ENCODE measurements at regions not wholly inside any gene's neighbourhood (a gene's known extent, or its start where the extent isn't known, plus 50 kb on each side); places are given as distances from the start of the nearest gene placed in this dataset.

DNA sequence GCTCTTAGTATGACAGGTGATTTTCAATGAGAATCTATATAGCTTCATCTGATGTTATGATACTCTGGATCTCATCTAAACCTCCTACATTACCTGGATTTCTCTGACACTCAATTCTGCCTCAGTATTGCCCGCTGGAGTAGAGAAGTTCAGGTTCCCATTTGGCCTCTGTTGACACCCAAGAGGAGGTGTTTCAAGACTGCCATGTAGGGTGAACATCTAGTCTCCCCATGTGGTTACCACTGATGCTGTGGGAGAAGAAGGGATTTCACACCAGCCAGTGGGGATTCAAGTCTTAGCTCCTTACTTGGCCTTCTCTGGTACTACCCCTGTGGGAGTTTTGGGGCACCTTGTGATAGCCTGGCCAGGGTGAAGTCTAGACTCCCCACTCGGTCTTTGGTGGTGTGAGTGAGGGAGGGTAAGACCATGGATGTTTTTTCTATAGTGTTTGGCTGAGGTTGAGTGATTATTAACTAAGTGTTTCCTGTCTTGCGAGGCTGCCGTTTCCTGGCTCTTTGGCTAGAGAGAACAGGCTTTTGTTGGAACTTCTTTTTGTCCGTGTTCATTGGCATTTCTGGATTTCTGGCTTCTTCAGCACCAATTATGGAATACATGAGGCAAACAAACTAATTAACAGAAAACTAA, 90.7 kb downstream of the RHOU start (continued):
- TF ChIP-seq, protein P1, sequence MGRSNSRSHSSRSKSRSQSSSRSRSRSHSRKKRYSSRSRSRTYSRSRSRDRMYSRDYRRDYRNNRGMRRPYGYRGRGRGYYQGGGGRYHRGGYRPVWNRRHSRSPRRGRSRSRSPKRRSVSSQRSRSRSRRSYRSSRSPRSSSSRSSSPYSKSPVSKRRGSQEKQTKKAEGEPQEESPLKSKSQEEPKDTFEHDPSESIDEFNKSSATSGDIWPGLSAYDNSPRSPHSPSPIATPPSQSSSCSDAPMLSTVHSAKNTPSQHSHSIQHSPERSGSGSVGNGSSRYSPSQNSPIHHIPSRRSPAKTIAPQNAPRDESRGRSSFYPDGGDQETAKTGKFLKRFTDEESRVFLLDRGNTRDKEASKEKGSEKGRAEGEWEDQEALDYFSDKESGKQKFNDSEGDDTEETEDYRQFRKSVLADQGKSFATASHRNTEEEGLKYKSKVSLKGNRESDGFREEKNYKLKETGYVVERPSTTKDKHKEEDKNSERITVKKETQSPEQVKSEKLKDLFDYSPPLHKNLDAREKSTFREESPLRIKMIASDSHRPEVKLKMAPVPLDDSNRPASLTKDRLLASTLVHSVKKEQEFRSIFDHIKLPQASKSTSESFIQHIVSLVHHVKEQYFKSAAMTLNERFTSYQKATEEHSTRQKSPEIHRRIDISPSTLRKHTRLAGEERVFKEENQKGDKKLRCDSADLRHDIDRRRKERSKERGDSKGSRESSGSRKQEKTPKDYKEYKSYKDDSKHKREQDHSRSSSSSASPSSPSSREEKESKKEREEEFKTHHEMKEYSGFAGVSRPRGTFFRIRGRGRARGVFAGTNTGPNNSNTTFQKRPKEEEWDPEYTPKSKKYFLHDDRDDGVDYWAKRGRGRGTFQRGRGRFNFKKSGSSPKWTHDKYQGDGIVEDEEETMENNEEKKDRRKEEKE (IDR thresholded peaks at IDR 0.05): no peak
- TF ChIP-seq, protein P2, sequence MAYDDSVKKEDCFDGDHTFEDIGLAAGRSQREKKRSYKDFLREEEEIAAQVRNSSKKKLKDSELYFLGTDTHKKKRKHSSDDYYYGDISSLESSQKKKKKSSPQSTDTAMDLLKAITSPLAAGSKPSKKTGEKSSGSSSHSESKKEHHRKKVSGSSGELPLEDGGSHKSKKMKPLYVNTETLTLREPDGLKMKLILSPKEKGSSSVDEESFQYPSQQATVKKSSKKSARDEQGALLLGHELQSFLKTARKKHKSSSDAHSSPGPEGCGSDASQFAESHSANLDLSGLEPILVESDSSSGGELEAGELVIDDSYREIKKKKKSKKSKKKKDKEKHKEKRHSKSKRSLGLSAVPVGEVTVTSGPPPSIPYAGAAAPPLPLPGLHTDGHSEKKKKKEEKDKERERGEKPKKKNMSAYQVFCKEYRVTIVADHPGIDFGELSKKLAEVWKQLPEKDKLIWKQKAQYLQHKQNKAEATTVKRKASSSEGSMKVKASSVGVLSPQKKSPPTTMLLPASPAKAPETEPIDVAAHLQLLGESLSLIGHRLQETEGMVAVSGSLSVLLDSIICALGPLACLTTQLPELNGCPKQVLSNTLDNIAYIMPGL (CRISPR knock-in tag; IDR thresholded peaks at IDR 0.05; ENCODE audit: borderline replicate concordance in 1 of 2, low read depth in 1 of 2): peak in 1 of 2 experiments; percentile 32; a peak in 1 of 4 replicates
- TF ChIP-seq HNRNPUL1 (IDR thresholded peaks at IDR 0.05; ENCODE audit: low read depth, low read length) (no peak), ZNF850 (CRISPR knock-in tag; conservative IDR thresholded peaks at IDR 0.05) (no peak), MXI1 (IDR thresholded peaks at IDR 0.05; ENCODE audit: borderline replicate concordance, low read depth, low read length) (no peak), MXD4 (CRISPR knock-in tag; IDR thresholded peaks at IDR 0.05) (0 out of 2 replicates have a peak, but pooled peaks have one; percentile 18), ZBTB38 (CRISPR knock-in tag; IDR thresholded peaks at IDR 0.05) (no peak), ZC3H13 (CRISPR knock-in tag; IDR thresholded peaks at IDR 0.05) (no peak)
- TF ChIP-seq, protein P3, sequence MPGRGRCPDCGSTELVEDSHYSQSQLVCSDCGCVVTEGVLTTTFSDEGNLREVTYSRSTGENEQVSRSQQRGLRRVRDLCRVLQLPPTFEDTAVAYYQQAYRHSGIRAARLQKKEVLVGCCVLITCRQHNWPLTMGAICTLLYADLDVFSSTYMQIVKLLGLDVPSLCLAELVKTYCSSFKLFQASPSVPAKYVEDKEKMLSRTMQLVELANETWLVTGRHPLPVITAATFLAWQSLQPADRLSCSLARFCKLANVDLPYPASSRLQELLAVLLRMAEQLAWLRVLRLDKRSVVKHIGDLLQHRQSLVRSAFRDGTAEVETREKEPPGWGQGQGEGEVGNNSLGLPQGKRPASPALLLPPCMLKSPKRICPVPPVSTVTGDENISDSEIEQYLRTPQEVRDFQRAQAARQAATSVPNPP (CRISPR knock-in tag; IDR thresholded peaks at IDR 0.05): no peak
- TF ChIP-seq, protein P4, sequence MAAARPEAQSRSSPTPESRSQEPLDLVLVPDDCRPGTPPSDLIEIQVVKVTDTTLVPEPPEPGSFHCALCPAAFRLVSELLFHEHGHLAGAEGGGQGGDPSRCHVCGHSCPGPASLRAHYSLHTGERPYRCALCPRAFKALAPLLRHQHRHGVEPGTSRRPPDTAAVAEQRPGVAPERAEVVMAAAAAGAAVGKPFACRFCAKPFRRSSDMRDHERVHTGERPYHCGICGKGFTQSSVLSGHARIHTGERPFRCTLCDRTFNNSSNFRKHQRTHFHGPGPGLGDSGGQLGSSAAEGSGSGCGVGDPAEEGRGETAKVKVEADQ (CRISPR knock-in tag; IDR thresholded peaks at IDR 0.05; ENCODE audit: borderline replicate concordance): no peak

Measured in HepG2 (cell line).